G401.6 (cell line): ENCODE measurements at regions not wholly inside any gene's neighbourhood (a gene's known extent, or its start where the extent isn't known, plus 50 kb on each side); places are given as distances from the start of the nearest gene placed in this dataset.
"Not testable (repeated sequence)": the region's sequence is repeated elsewhere in the genome, so short reads cannot be mapped to it uniquely, and the experiment has no call there.

ENCODE experiments used
- FAIRE-seq: peaks from 2 replicates; lab custom pipeline; 2012; peaks lifted over from hg19 to GRCh38; lab: Jason Lieb, UNC

- FAIRE-seq = no peak
These were observed 111.2 kb downstream of the CAPZA3 start for GRCh38 chr12:18849080-18849479.

GRCh38 chr12:18849761-18850160 lies 111.8 kb downstream of the CAPZA3 start:
- no peak for FAIRE-seq

GRCh38 chr12:18850752-18851151 lies 112.8 kb downstream of the CAPZA3 start:
- no peak for FAIRE-seq

GRCh38 chr12:18851271-18851670 lies 113.4 kb downstream of the CAPZA3 start:
- FAIRE-seq = no peak

- no peak for FAIRE-seq
These were observed 115.8 kb downstream of the CAPZA3 start for GRCh38 chr12:18853570-18854366.

- no peak for FAIRE-seq
These were observed 119.7 kb downstream of the CAPZA3 start for GRCh38 chr12:18857656-18858055.

GRCh38 chr12:18859400-18859799 lies 121.5 kb downstream of the CAPZA3 start:
- FAIRE-seq = no peak

- peak; percentile 85 for FAIRE-seq
These were observed 123.5 kb downstream of the CAPZA3 start for GRCh38 chr12:18861287-18861858.

- FAIRE-seq = no peak
These were observed 126.0 kb downstream of the CAPZA3 start for GRCh38 chr12:18863769-18864500.

GRCh38 chr12:18864900-18865561 lies 127.1 kb downstream of the CAPZA3 start:
- FAIRE-seq = no peak

- no peak for FAIRE-seq
These were observed 130.8 kb downstream of the CAPZA3 start for GRCh38 chr12:18868717-18869116.

GRCh38 chr12:18872770-18873169 lies 134.9 kb downstream of the CAPZA3 start:
- FAIRE-seq = no peak

- FAIRE-seq = no peak
These were observed 140.8 kb downstream of the CAPZA3 start for GRCh38 chr12:18878676-18879180.

GRCh38 chr12:18882690-18883089 lies 144.8 kb downstream of the CAPZA3 start:
- no peak for FAIRE-seq

- no peak for FAIRE-seq
These were observed 149.0 kb downstream of the CAPZA3 start for GRCh38 chr12:18886962-18887361.

GRCh38 chr12:18887368-18887767 lies 149.4 kb downstream of the CAPZA3 start:
- no peak for FAIRE-seq

GRCh38 chr12:18888047-18888446 lies 150.1 kb downstream of the CAPZA3 start:
- FAIRE-seq = no peak

GRCh38 chr12:18890621-18891020 lies 152.7 kb downstream of the CAPZA3 start:
- not testable (repeated sequence) for FAIRE-seq

GRCh38 chr12:18895540-18895939 lies 157.6 kb downstream of the CAPZA3 start:
- no peak for FAIRE-seq

GRCh38 chr12:18895946-18896345 lies 158.0 kb downstream of the CAPZA3 start:
- no peak for FAIRE-seq

- no peak for FAIRE-seq
These were observed 159.9 kb downstream of the CAPZA3 start for GRCh38 chr12:18897823-18898222.

GRCh38 chr12:18898470-18898869 lies 160.6 kb downstream of the CAPZA3 start:
- FAIRE-seq = no peak

GRCh38 chr12:18899162-18899561 lies 161.2 kb downstream of the CAPZA3 start:
- FAIRE-seq = no peak
